K562 (cell line): ENCODE measurements at regions not wholly inside any gene's neighbourhood (a gene's known extent, or its start where the extent isn't known, plus 50 kb on each side); places are given as distances from the start of the nearest gene placed in this dataset.

ENCODE experiments used
- ATAC-seq: fragments of 200-7000 bp; cut with Tn5 transposase; 3 replicates; pipeline ENCODE4 v1.9.1; 2020; ENCODE audit warnings: moderate library complexity
- BruUV-seq: library from RNA; stranded (reverse); fragments of 400-500 nt; replicated peaks from 2 replicates; lab custom pipeline; 2021; lab: Mats Ljungman, UMichigan
- CTCF ChIA-PET: fragments of 300-600 bp; formaldehyde crosslinking; extraction: SDS; loops from one replicate; lab custom pipeline; 2021; ENCODE audit warnings: low intra/inter-chr PET ratio; lab: Yijun Ruan, JAX
- POLR2A ChIA-PET: fragments of 300-600, 350-650 bp; sonication (Branson Sonifier 250); formaldehyde crosslinking; extraction: SDS; loops from one replicate; lab custom pipeline; 2021; ENCODE audit warnings: antibody characterized with exemption, inconsistent platforms; lab: Yijun Ruan, JAX
- DNase-seq, 4 experiments: peaks; one replicate each; pipeline versions ENCODE4 v3.0.0 to v3.0.0-alpha.2; 2011 to 2018; ENCODE audit warnings: low spot score in 3 of 4, mixed read lengths in 3 of 4; ENCODE audit errors: extremely low read depth in 1 of 4
- FAIRE-seq: peaks from 2 replicates; lab custom pipeline; 2011; peaks lifted over from hg19 to GRCh38; lab: Jason Lieb, UNC
- H2AFZ ChIP-seq: 2 replicates; pipeline ENCODE4 v1.6.0; 2011; ENCODE audit warnings: low read depth, low read length, control low read depth, inconsistent platforms
- H3K27ac ChIP-seq: fragments of 200-600 bp; 3 replicates; pipeline ENCODE4 v1.8.0; 2011; ENCODE audit warnings: low read depth, mild to moderate bottlenecking, control low read depth, inconsistent platforms, low read length, moderate library complexity, mixed read lengths; ENCODE audit errors: extremely low read depth
- H3K27me3 ChIP-seq, 2 experiments: fragments of 300-600 bp in 1 of 2; 2 replicates in 1 of 2; 3 replicates in 1 of 2; pipeline versions ENCODE4 v1.6.0 to v1.8.0; 2011; ENCODE audit warnings: inconsistent platforms in 2 of 2, low read length in 2 of 2, mild to moderate bottlenecking in 1 of 2, mixed read lengths in 1 of 2, moderate library complexity in 1 of 2; ENCODE audit not compliant: control insufficient read depth in 2 of 2, insufficient read depth in 2 of 2
- H3K36me3 ChIP-seq: fragments of 300-600 bp; 3 replicates; pipeline ENCODE4 v1.8.0; 2011; ENCODE audit warnings: mild to moderate bottlenecking, low read length, inconsistent platforms; ENCODE audit not compliant: control insufficient read depth, insufficient read depth
- H3K4me1 ChIP-seq, 2 experiments: fragments of 200-600 bp in 1 of 2; replicated peaks in 1 of 2; 2 replicates in 1 of 2; 3 replicates in 1 of 2; pipeline versions ENCODE4 v1.5.1 to v1.8.0; 2011; ENCODE audit warnings: inconsistent platforms in 2 of 2, low read length in 2 of 2, mild to moderate bottlenecking in 1 of 2, mixed read lengths in 1 of 2, moderate library complexity in 1 of 2; ENCODE audit not compliant: control insufficient read depth in 2 of 2, insufficient read depth in 2 of 2
- H3K4me2 ChIP-seq: 2 replicates; pipeline ENCODE4 v1.6.1; 2011; ENCODE audit warnings: low read length, control low read depth, inconsistent platforms, mixed read lengths; ENCODE audit not compliant: insufficient read depth
- H3K4me3 ChIP-seq: fragments of 200-600 bp; sonication (generic), shearing (Covaris generic); 2 replicates; pipeline ENCODE4 v1.5.1; 2016; ENCODE audit warnings: control low read depth, inconsistent platforms
- H3K79me2 ChIP-seq: fragments of 200-600 bp; 3 replicates; pipeline ENCODE4 v1.8.0; 2011; ENCODE audit warnings: low read length, inconsistent platforms; ENCODE audit not compliant: control insufficient read depth, insufficient read depth
- H3K9ac ChIP-seq, 2 experiments: 2 replicates each; pipeline versions ENCODE4 v1.6.0 to v1.6.1; 2011; ENCODE audit warnings: low read depth in 2 of 2, low read length in 2 of 2, control low read depth in 1 of 2, inconsistent platforms in 1 of 2, mild to moderate bottlenecking in 1 of 2, mixed read lengths in 1 of 2; ENCODE audit not compliant: insufficient read depth in 1 of 2
- H3K9me1 ChIP-seq: one replicate; pipeline ENCODE4 v1.6.0; 2011; ENCODE audit warnings: inconsistent platforms, mild to moderate bottlenecking, low read length, moderate library complexity; ENCODE audit not compliant: control insufficient read depth, insufficient read depth
- H3K9me3 ChIP-seq: replicated peaks from 2 replicates; pipeline ENCODE4 v1.5.1; 2011; ENCODE audit warnings: low read depth, low read length, inconsistent platforms; ENCODE audit not compliant: control insufficient read depth, insufficient read depth
- H4K20me1 ChIP-seq: replicated peaks from 2 replicates; pipeline ENCODE4 v1.6.1; 2011; ENCODE audit warnings: low read length, inconsistent platforms, mixed read lengths; ENCODE audit not compliant: control insufficient read depth, insufficient read depth
- MXI1 ChIP-seq: IDR thresholded peaks from 2 replicates; pipeline ENCODE4 v1.6.1; 2011; ENCODE audit warnings: low read depth, mild to moderate bottlenecking, improper control_type of control experiment, low read length
- STAT6 ChIP-seq: sonication (generic); formaldehyde crosslinking; IDR thresholded peaks from 2 replicates; pipeline ENCODE4 v1.8.1; 2023; ENCODE audit warnings: mild to moderate bottlenecking, missing genetic modification reagents
- ZKSCAN8 ChIP-seq: fragments of 200-800 bp; sonication (Bioruptor generic); IDR thresholded peaks from 2 replicates; pipeline ENCODE4 v1.6.1; 2016; ENCODE audit warnings: missing genetic modification characterization, missing compliant biosample characterization
- WGBS: fragments of 100-300 bp; shearing (Covaris generic); methylation state at CpG from one replicate; pipeline ENCODE4 v1.1.6; 2016; ENCODE audit warnings: low coverage, mixed read lengths; ENCODE audit not compliant: insufficient coverage; ENCODE audit errors: missing lambda C conversion rate; 5-methylcytosine and 5-hydroxymethylcytosine counted together
- in situ Hi-C: fragments of 300-500 bp; cut with MboI; formaldehyde crosslinking; loops from 4 replicates; pipeline ENCODE4 v1.15.0; 2018; ENCODE audit warnings: inconsistent platforms, mixed read lengths
- intact Hi-C: fragments of 100-400 bp; cut with micrococcal nuclease; formaldehyde crosslinking; loops from 2 replicates; pipeline ENCODE4 v1.14.2; 2022

- Histone ChIP-seq H3K79me2 (no peaks in the 10 kb centered on the region), H3K27ac (no peak overlapping the region), H3K27me3 (peaks cover 24 to 60% of the 10 kb centered on the region in 2 experiments; a peak in 4 of 5 replicates), H3K9me1 (no peaks in the 10 kb centered on the region), H4K20me1 (no peaks in the 10 kb centered on the region; the same call in none of the 2 replicates), H2AFZ (no peak overlapping the region), H3K4me1 (no peaks in the 10 kb centered on the region), H3K36me3 (no peaks in the 10 kb centered on the region), H3K9me3 (no peaks in the 10 kb centered on the region), H3K4me2 (no peak overlapping the region), H3K4me3 (no peak overlapping the region), H3K9ac (no peak overlapping the region)
- intact Hi-C loops: no loop called here
- no TSS peak for BruUV-seq
- ChIA-PET POLR2A (interaction anchor here (0.6 kb wide), 1 partner anchor 155 kb away, joined by 4 read pairs; no protein-coding TSS in a partner anchor), CTCF (no interaction called here)
- WGBS: 1% methylated on average over 5 of the region's 5 CpGs
- DNase-seq (no peak), FAIRE-seq (no peak), ATAC-seq (no peak)
- in situ Hi-C loops: no loop called here
- TF ChIP-seq MXI1: no peak
- TF ChIP-seq STAT6 (CRISPR knock-in tag): no peak
- no peak for TF ChIP-seq ZKSCAN8 (CRISPR knock-in tag)
Observed at GRCh38 chr5:174340226-174340625, 294.7 kb downstream of the NSG2 start.
